ENCODE measurements at regions not wholly inside any gene's neighbourhood (a gene's known extent, or its start where the extent isn't known, plus 50 kb on each side); places are given as distances from the start of the nearest gene placed in this dataset.

GRCh38 chr15:79700951-79701480 is 195.8 kb downstream of the MTHFS start:
- Histone ChIP-seq H3K36me3 (no peaks in the 10 kb centered on the region), H3K9me3 (no peaks in the 10 kb centered on the region), H3K4me3 (no peak overlapping the region), H3K27me3 (no peaks in the 10 kb centered on the region), H3K4me1 (no peaks in the 10 kb centered on the region), H3K27ac (no peak overlapping the region)
- DNase-seq (no peak), ATAC-seq (no peak)
- intact Hi-C loops (cut with DNase I): no loop called here
- TF ChIP-seq, protein P1, sequence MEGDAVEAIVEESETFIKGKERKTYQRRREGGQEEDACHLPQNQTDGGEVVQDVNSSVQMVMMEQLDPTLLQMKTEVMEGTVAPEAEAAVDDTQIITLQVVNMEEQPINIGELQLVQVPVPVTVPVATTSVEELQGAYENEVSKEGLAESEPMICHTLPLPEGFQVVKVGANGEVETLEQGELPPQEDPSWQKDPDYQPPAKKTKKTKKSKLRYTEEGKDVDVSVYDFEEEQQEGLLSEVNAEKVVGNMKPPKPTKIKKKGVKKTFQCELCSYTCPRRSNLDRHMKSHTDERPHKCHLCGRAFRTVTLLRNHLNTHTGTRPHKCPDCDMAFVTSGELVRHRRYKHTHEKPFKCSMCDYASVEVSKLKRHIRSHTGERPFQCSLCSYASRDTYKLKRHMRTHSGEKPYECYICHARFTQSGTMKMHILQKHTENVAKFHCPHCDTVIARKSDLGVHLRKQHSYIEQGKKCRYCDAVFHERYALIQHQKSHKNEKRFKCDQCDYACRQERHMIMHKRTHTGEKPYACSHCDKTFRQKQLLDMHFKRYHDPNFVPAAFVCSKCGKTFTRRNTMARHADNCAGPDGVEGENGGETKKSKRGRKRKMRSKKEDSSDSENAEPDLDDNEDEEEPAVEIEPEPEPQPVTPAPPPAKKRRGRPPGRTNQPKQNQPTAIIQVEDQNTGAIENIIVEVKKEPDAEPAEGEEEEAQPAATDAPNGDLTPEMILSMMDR (IDR thresholded peaks at IDR 0.05): no peak

DNA sequence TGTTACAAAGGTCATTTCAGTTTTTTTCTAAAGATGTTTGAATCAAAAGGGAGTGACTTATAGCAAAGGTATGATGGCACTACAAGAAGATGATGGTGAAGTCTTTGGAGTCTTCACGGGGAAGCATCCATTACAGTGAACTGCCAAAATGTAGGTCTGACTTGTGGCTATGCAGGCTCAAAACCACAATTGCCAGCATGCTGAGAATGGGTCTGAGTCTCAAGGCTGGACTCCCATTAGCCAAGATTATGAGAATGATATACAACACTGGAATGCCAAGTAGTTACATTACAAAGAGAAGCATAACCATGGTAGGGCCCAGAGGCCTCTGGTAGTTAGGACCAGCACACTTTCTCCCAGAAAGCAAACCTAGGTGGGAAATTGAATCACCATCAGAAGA is 194.2 kb downstream of the MTHFS start:
- H3K4me1 ChIP-seq: no peaks in the 10 kb centered on the region
- H3K9me3 ChIP-seq: no peaks in the 10 kb centered on the region
- intact Hi-C loops (cut with DNase I): no loop called here
- TF ChIP-seq, protein P1 (IDR thresholded peaks at IDR 0.05): no peak
- no peaks in the 10 kb centered on the region for H3K36me3 ChIP-seq
- H3K4me3 ChIP-seq: no peak overlapping the region
- H3K27ac ChIP-seq: no peak overlapping the region
- DNase-seq: no peak
- no peaks in the 10 kb centered on the region for H3K27me3 ChIP-seq
- no peak for ATAC-seq

- Histone ChIP-seq H3K36me3 (no peaks in the 10 kb centered on the region), H3K27ac (no peak overlapping the region), H3K27me3 (no peaks in the 10 kb centered on the region), H3K4me3 (no peak overlapping the region), H3K9me3 (no peaks in the 10 kb centered on the region), H3K4me1 (no peaks in the 10 kb centered on the region)
- ATAC-seq (no peak), DNase-seq (no peak)
- intact Hi-C loops (cut with DNase I): no loop called here
- TF ChIP-seq, protein P1 (IDR thresholded peaks at IDR 0.05): no peak
These were observed 175.6 kb downstream of the MTHFS start for GRCh38 chr15:79721256-79721655.

DNA sequence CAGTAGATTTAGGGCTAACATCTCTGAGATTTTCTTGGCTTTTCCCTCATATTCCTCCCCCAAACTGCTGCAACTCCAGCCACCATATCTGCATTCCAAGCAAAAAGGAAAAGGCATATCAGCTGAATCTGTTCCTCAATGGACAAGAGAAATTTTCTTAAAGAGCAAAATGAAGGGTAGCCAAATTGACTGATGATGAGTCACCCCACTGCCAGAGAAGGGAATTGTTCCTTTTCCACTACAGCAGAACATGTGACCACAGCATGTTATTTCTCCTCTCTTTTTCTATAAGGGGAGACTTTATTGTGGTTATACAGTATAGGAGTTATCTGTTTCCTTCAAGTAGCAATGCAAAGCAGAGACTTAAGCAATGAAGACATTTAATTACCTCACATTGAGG is 172.5 kb downstream of the MTHFS start:
- Histone ChIP-seq H3K27me3 (peaks cover 10% of the 10 kb centered on the region), H3K27ac (no peak overlapping the region), H3K9me3 (no peaks in the 10 kb centered on the region), H3K4me1 (no peaks in the 10 kb centered on the region), H3K36me3 (no peaks in the 10 kb centered on the region), H3K4me3 (no peak overlapping the region)
- DNase-seq (no peak), ATAC-seq (no peak)
- TF ChIP-seq, protein P1 (IDR thresholded peaks at IDR 0.05): no peak
- intact Hi-C loops (cut with DNase I): no loop called here

DNA sequence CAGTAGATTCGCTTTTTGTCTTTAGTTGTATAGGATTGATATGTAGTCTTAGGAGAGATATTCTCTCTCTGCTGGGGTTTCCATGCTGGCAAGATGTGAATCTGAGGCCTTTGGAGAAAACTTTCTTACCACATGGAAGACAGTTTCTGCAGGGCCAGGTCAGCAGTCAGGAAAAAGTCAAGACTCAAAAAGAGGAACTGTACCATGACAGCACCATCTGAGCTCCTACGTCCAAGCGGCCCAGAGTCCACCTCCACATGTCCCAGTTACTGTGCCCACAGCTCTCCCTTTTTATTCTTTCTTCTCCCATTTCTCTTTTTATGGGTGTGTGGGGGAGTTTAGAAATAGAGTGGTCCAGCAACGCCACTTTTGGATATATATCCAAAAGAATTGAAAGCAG is 172.0 kb downstream of the MTHFS start:
- DNase-seq: no peak
- TF ChIP-seq, protein P1 (IDR thresholded peaks at IDR 0.05): no peak
- Histone ChIP-seq H3K27me3 (peaks cover 10% of the 10 kb centered on the region), H3K27ac (no peak overlapping the region), H3K36me3 (no peaks in the 10 kb centered on the region), H3K9me3 (no peaks in the 10 kb centered on the region), H3K4me3 (no peak overlapping the region), H3K4me1 (no peaks in the 10 kb centered on the region)
- intact Hi-C loops (cut with DNase I): no loop called here
- ATAC-seq: no peak

GRCh38 chr15:79728867-79729266 is 167.9 kb downstream of the MTHFS start:
- H3K27me3 ChIP-seq: peaks cover 10% of the 10 kb centered on the region
- no peak overlapping the region for H3K27ac ChIP-seq
- no peak for ATAC-seq
- intact Hi-C loops (cut with DNase I): no loop called here
- H3K36me3 ChIP-seq: no peaks in the 10 kb centered on the region
- no peak overlapping the region for H3K4me3 ChIP-seq
- no peak for DNase-seq
- no peaks in the 10 kb centered on the region for H3K9me3 ChIP-seq
- no peaks in the 10 kb centered on the region for H3K4me1 ChIP-seq
- TF ChIP-seq, protein P1 (IDR thresholded peaks at IDR 0.05): no peak
